Thyroid gland (tissue), 4 donors: ENCODE measurements at regions not wholly inside any gene's neighbourhood (a gene's known extent, or its start where the extent isn't known, plus 50 kb on each side); places are given as distances from the start of the nearest gene placed in this dataset.

Source experiments
- CTCF ChIP-seq, 6 experiments: fragments of 200-600 bp in 3 of 6; fragments of 450-650 bp in 3 of 6; sonication (generic) in 3 of 6; IDR thresholded peaks; one replicate each; pipeline ENCODE4 v1.5.1; 2016 to 2019; ENCODE audit warnings: antibody characterized with exemption in 6 of 6, mild to moderate bottlenecking in 2 of 6, inconsistent platforms in 1 of 6, moderate library complexity in 1 of 6
- POLR2A ChIP-seq, 2 donors: fragments of 450-650 bp; IDR thresholded peaks; one replicate each; pipeline ENCODE4 v1.6.1; 2017; ENCODE audit warnings: antibody characterized with exemption in 2 of 2, mild to moderate bottlenecking in 2 of 2, moderate library complexity in 1 of 2

DNA sequence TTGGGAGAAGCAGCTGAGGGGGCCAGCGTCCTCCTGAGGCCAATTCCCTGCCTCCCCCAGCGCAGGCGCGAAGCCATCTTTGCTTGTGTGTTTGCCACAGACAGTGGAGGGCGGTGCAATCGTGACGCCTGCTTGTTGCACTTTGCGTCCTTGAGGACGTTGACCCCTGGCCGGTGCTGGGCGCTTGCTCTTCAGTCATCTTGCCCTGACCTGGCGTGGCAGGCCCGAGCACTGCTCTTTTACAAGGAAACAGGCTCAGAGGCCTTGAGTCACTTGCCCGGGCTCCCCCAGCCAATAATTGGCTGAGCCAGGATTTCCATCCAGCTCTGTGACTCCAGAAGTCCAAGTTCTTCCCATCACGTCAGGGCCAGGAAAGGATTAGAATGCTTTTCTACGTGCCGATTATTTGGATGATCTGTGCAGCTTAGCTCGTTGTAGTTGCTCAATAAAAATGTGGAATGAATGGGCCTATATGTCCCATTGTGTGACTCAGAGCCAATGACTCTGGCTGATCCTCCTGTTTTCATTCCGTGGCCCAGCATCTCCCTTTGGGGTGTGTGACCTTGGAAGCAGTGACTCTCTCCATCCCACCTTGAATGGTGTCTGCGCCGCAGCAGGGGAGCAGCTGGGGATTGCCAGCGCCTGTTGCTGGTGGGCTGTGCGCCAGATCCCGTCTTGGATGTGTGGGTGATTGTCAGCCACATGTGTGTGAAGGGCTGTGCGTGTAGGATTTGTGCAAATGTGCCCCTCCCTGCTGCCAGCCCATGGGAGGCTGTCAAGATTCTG, 214.1 kb downstream of the SEC14L1 start:
- TF ChIP-seq CTCF (IDR thresholded peaks at IDR 0.05) (no peak), POLR2A (IDR thresholded peaks at IDR 0.05) (no peak)
